ENCODE measurements at regions not wholly inside any gene's neighbourhood (a gene's known extent, or its start where the extent isn't known, plus 50 kb on each side); places are given as distances from the start of the nearest gene placed in this dataset.

DNA sequence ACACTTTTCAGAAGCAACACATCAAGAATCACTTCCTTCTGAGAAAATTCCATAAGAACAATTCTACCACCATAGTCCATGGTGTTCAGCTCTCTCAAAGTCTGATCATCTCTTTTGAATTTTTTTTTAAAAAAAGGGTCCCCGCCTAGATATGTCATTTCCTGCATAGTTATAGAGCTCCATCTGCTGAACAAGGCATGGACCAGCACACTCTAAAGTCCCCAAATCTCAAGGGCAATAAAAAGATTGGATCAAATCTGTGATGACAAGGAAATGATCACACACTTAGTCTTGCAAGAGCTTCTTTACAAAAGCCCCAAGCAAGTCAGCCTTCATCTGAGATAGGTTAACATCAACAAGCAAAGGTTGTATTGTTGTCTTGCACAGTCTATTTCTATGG, 100.7 kb upstream of the STMND1 start:
- no peaks in the 10 kb centered on the region for H3K79me2 ChIP-seq (ENCODE audit: insufficient read depth, low read length)
- no peak overlapping the region for H2AFZ ChIP-seq (ENCODE audit: low read depth, low read length)
- no peaks in the 10 kb centered on the region for H3K4me1 ChIP-seq (ENCODE audit: insufficient read depth, low read length)
- no peaks in the 10 kb centered on the region for H3K36me3 ChIP-seq (ENCODE audit: insufficient read depth, low read length)
- DNase-seq (no peak), ATAC-seq (ENCODE audit: insufficient read depth, low read depth) (no peak)
- no peaks in the 10 kb centered on the region for H3K9me3 ChIP-seq (ENCODE audit: insufficient read depth, low read length, severe bottlenecking)
- H4K20me1 ChIP-seq (ENCODE audit: insufficient read depth, low read length): no peaks in the 10 kb centered on the region
- no peak overlapping the region for H3K4me3 ChIP-seq (ENCODE audit: low read depth in 1 of 2, low read length in 2 of 2)
- no peaks in the 10 kb centered on the region for H3K27me3 ChIP-seq (ENCODE audit: insufficient read depth, low read length, poor library complexity)
- H3K9ac ChIP-seq (ENCODE audit: low read depth, low read length): no peak overlapping the region
- TF ChIP-seq EZH2 (IDR thresholded peaks at IDR 0.05; ENCODE audit: borderline replicate concordance, low read depth, low read length, severe bottlenecking): no peak
- TF ChIP-seq, protein P1, sequence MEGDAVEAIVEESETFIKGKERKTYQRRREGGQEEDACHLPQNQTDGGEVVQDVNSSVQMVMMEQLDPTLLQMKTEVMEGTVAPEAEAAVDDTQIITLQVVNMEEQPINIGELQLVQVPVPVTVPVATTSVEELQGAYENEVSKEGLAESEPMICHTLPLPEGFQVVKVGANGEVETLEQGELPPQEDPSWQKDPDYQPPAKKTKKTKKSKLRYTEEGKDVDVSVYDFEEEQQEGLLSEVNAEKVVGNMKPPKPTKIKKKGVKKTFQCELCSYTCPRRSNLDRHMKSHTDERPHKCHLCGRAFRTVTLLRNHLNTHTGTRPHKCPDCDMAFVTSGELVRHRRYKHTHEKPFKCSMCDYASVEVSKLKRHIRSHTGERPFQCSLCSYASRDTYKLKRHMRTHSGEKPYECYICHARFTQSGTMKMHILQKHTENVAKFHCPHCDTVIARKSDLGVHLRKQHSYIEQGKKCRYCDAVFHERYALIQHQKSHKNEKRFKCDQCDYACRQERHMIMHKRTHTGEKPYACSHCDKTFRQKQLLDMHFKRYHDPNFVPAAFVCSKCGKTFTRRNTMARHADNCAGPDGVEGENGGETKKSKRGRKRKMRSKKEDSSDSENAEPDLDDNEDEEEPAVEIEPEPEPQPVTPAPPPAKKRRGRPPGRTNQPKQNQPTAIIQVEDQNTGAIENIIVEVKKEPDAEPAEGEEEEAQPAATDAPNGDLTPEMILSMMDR (IDR thresholded peaks at IDR 0.05; ENCODE audit: borderline replicate concordance, extremely low read depth, low read length, poor library complexity, severe bottlenecking): no peak
- no peak overlapping the region for H3K27ac ChIP-seq (ENCODE audit: low read length)
- H3K4me2 ChIP-seq (ENCODE audit: insufficient read depth, low read length): no peak overlapping the region

DNA sequence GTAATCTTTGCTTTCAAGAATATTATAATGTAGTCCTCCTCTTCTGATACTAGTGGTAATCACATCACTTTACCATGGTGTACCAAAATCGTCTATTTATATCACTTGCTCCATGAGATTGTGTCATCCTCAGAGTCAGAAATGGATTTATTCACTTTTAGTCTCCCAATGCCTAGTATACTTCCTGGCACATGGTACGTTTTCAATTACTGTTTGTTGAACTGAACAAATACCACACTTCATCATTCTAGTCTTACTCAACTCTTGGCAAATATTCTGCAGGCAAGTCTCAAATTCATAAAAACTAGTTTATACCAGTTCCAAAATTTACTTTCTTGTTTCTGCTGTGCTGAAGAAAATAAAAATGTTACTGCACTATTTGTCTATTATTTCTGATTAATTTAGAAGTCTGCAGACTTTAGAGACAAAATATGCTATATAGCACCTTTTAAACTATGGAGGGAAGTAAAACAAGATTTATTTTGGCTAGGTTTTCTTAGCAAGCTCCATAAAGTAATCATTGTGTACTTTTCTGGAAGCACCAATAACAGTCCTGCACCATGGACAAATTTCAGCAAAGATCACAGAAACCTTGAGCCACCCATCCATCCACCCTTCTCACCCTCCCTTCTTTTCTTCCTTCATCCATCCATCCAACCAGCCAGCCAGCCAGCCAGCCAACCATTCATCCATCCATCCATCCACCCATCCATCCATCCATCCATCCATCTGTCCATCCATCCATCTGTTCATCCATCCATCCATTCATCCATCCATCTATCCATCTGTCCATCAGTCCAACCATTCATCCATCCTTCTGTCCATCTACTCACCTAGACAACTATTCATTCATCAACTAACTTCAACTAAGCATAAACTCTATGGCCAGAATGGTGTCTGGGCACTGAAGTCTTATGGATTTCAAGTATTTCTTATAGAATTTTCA, 102.1 kb upstream of the STMND1 start:
- H2AFZ ChIP-seq (ENCODE audit: low read depth, low read length): no peak overlapping the region
- no peaks in the 10 kb centered on the region for H3K27me3 ChIP-seq (ENCODE audit: insufficient read depth, low read length, poor library complexity)
- H3K4me3 ChIP-seq (ENCODE audit: low read depth in 1 of 2, low read length in 2 of 2): no peak overlapping the region
- no peaks in the 10 kb centered on the region for H4K20me1 ChIP-seq (ENCODE audit: insufficient read depth, low read length)
- TF ChIP-seq EZH2 (IDR thresholded peaks at IDR 0.05; ENCODE audit: borderline replicate concordance, low read depth, low read length, severe bottlenecking): no peak
- TF ChIP-seq, protein P1 (IDR thresholded peaks at IDR 0.05; ENCODE audit: borderline replicate concordance, extremely low read depth, low read length, poor library complexity, severe bottlenecking): no peak
- DNase-seq (no peak), ATAC-seq (ENCODE audit: insufficient read depth, low read depth) (no peak)
- no peak overlapping the region for H3K27ac ChIP-seq (ENCODE audit: low read length)
- H3K9ac ChIP-seq (ENCODE audit: low read depth, low read length): no peak overlapping the region
- no peak overlapping the region for H3K4me2 ChIP-seq (ENCODE audit: insufficient read depth, low read length)
- H3K36me3 ChIP-seq (ENCODE audit: insufficient read depth, low read length): no peaks in the 10 kb centered on the region
- no peaks in the 10 kb centered on the region for H3K9me3 ChIP-seq (ENCODE audit: insufficient read depth, low read length, severe bottlenecking)
- H3K4me1 ChIP-seq (ENCODE audit: insufficient read depth, low read length): no peaks in the 10 kb centered on the region
- no peaks in the 10 kb centered on the region for H3K79me2 ChIP-seq (ENCODE audit: insufficient read depth, low read length)

DNA sequence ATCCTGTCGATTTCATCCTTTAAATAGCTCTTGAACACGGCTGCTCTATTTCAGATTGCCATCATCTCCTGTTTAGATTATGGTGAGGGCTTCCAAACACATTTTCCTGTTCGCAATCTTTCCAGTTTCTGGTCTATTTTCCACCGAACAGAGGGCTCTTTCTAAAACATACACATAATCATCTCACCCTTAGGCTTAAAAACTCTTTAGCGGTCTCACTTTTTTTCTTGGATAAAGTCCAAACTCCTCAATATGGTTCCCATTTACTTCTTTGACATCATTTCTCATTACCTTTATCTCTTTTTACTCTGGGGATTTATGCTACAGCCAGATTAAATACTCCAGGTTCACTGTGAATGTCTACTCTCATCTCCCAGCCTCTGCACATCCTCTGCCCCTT, 103.4 kb upstream of the STMND1 start:
- H3K9ac ChIP-seq (ENCODE audit: low read depth, low read length): no peak overlapping the region
- H3K9me3 ChIP-seq (ENCODE audit: insufficient read depth, low read length, severe bottlenecking): no peaks in the 10 kb centered on the region
- no peaks in the 10 kb centered on the region for H3K4me1 ChIP-seq (ENCODE audit: insufficient read depth, low read length)
- no peaks in the 10 kb centered on the region for H3K79me2 ChIP-seq (ENCODE audit: insufficient read depth, low read length)
- H2AFZ ChIP-seq (ENCODE audit: low read depth, low read length): no peak overlapping the region
- H3K27ac ChIP-seq (ENCODE audit: low read length): no peak overlapping the region
- TF ChIP-seq, protein P1 (IDR thresholded peaks at IDR 0.05; ENCODE audit: borderline replicate concordance, extremely low read depth, low read length, poor library complexity, severe bottlenecking): no peak
- TF ChIP-seq EZH2 (IDR thresholded peaks at IDR 0.05; ENCODE audit: borderline replicate concordance, low read depth, low read length, severe bottlenecking): no peak
- H3K36me3 ChIP-seq (ENCODE audit: insufficient read depth, low read length): no peaks in the 10 kb centered on the region
- no peak overlapping the region for H3K4me3 ChIP-seq (ENCODE audit: low read depth in 1 of 2, low read length in 2 of 2)
- no peaks in the 10 kb centered on the region for H4K20me1 ChIP-seq (ENCODE audit: insufficient read depth, low read length)
- no peaks in the 10 kb centered on the region for H3K27me3 ChIP-seq (ENCODE audit: insufficient read depth, low read length, poor library complexity)
- no peak for DNase-seq
- H3K4me2 ChIP-seq (ENCODE audit: insufficient read depth, low read length): no peak overlapping the region
- no peak for ATAC-seq (ENCODE audit: insufficient read depth, low read depth)
